Muscle of back (tissue), 3 donors: ENCODE measurements at regions not wholly inside any gene's neighbourhood (a gene's known extent, or its start where the extent isn't known, plus 50 kb on each side); places are given as distances from the start of the nearest gene placed in this dataset.

Experiments used
- DNase-seq, 3 donors: peaks; one replicate each; pipeline versions ENCODE4 v3.0.0 to v3.0.0-alpha.2; 2013

DNA sequence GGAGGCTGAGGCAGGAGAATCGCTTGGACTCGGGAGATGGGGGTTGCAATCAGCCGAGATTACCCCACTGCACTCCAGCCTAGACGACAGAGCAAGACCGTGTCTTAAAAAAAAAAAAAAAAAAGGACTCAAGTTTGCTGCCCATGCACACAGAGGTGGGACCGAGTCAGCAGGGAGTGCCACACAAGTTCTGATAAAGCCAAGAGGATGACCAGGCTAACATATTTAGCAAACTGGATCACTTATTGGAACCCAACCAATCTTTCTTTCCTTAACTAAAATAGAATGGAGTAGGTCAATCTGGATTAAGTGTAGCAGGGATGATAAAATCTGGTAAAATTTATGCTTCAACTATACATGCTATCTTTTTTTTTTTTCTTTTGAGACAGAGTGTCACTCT, 190.4 kb upstream of the FOXN3 start:
- no peak for DNase-seq

DNA sequence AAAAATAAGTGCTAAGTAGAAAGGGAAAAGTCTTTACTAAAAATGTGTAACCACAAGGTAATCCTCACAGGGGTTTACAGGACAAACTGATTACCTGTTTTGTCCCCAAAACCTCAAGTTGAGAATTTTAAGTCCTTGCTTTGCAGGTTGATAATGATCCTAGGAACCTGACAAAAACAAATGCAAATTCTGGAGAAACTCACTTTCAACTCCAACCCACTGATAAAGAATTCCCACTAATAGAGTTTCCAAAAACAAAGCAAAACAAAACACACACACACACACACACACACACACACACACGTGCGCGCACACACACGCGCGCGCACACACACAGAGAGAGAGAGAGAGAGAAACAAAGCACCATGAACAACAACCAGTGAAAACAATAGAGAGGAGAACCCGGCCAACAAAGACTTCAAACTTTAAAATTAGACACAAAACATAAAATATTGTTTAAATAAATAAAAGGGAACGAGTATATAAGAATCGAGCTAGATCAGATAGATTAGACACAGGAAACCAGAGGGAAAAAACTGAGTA, 187.0 kb upstream of the FOXN3 start:
- DNase-seq, result no peak

GRCh38 chr14:89600950-89601826, 184.2 kb upstream of the FOXN3 start:
- DNase-seq, result no peak

GRCh38 chr14:89600029-89600428, 183.0 kb upstream of the FOXN3 start:
- DNase-seq, result no peak

DNA sequence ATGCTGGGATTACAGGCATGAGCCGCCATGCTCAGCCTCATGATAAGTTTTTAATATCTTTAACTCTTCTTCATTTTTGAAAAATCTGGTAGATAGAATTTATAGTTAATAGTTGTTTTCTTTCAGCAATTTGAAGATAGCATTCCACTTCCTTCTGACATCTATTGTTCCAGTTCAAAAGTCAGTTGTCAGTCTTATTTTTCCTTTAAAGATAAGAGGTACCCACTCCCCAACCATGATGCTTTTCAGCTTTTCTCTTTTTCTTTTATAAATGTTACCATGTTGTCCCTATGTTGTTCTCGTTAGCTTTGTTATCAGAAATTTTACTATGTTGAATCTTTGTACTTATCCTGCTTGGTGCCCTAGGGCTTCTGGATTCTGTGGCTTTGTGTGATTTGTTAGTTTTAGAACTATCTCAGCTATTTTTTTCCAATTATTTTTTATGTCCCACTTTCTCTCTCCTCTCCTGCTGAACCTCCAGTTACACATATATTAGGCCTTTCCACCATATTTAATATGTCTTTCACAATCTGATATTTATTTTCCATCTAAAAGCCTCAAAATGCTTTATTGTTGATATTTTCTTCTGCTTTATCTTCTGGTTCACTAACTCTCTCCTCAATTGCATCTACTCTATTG, 181.6 kb upstream of the FOXN3 start:
- no peak for DNase-seq

DNA sequence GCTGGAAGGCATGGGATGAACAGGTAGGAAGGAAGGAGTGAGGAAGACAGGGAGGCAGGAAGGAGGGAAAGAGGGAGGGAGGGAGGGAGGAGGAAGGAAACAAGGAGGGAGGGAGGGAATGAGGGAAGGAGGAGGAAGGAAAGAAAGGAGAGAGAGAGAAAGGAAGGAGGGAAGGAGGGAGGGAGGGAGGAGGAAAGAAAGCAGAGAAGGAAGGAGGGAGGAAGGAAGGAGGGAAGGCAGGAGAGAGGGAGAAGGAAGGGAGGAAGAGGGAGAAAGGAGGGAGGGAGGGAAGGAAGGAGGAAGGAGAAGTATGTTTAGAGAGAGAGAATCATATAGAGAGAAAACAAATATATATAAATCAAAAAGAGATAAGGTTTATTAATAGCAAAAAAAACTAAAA, 175.9 kb upstream of the FOXN3 start:
- DNase-seq, result no peak

- DNase-seq, result no peak
These were observed 172.5 kb upstream of the FOXN3 start for GRCh38 chr14:89589400-89590118.

GRCh38 chr14:89588840-89589296, 171.8 kb upstream of the FOXN3 start:
- no peak for DNase-seq

- no peak for DNase-seq
These were observed 171.0 kb upstream of the FOXN3 start for GRCh38 chr14:89588016-89588415.

DNA sequence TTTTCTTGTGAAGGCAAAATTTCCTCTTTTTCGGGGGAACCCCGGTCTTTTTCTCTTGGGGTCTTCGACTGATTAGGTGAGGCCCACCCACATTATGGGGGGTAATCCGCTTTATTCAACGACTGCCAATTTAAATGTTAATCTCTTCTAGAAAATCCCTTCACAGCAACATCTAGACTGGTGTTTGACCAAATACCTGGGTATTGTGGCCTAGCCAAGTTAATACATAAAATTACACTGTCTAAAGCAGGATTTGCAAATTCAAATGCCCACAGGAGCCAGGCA, 170.0 kb upstream of the FOXN3 start:
- DNase-seq, result no peak

DNA sequence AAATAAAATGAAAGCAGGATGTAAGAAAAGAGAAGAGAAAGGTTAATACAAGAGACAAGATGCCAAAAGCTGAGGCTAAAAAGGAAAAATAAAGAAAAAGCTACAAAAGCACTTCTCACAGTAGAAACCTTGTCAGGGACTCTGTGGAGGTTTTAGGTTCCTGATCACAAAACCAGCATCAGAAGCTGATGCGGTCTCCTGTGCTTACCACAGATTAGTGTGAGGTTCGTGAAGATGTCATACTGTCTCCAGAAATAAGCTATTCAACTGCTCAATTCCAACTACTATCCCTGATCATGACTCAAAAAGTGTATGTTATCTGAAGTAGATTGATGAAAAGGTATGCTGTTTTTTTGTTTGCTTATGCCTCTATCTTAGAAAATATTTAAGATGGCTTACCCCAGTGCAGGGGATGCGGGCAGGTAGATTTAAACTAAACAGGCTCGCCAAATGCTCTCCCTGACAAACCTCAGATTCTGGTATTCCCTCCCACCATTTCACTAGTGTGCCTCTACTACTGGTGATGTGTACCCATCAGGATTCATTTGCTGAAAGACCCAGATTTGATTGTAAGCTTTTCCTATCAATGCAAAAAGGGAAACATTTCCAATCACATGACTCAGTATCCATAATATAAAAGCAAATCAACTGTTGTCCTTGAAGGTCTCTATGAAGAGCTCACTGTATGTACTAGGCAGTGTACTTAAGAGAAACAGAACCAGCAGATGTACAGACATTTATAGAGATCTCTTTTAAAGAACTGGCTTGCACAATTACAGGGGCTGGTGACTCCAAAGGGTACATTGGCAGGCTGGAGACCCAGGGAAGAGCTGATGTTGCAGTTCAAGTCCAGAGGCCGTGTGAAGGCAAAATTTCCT, 169.5 kb upstream of the FOXN3 start:
- DNase-seq, result no peak

GRCh38 chr14:89578156-89578555, 161.1 kb upstream of the FOXN3 start:
- DNase-seq, result peak in 1 of 3 donors; percentile 19

- DNase-seq, result no peak
These were observed 159.9 kb upstream of the FOXN3 start for GRCh38 chr14:89576960-89577359.

DNA sequence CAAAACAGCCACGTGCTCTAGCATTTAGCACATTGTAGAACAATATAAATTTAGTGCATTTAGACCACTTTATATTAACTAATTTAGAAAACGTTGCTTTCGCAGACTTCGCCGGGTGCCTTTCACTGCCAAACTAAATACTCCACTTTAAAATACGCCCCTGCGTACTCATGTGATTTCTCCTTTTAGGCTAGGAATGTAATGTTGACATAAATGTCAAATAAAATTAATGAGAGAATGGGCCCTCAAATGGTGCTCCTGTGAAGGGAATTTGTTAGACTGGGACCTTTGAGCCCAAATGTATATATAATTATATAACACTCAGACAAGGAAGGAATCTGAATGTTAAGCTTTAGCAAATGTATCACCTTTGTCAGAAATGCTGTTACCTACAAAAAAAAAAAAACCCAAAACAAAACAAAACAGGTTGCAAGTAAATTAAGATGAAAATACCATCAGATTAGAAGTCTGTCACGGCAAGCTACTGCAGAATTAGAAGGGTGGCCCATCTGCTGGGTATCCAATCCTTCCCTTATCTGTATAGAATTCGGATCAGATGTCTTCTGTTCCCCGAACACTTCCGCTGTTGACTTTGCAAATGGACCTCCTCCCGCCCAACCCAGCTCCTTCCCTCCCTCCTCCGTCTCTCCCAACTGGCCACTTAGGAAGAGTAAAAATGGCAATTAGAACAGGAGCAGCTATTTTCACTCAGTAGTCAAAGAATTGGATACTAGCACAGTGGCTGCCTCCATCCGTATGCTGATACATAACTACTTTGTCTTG, 159.3 kb upstream of the FOXN3 start:
- no peak for DNase-seq

- no peak for DNase-seq
These were observed 158.5 kb upstream of the FOXN3 start for GRCh38 chr14:89575386-89576061.

GRCh38 chr14:89574420-89574819, 157.4 kb upstream of the FOXN3 start:
- DNase-seq, result no peak

GRCh38 chr14:89573399-89573657, 156.3 kb upstream of the FOXN3 start:
- DNase-seq, result no peak

- peak in 2 of 3 donors; percentile 30 to 41 for DNase-seq
These were observed 155.8 kb upstream of the FOXN3 start for GRCh38 chr14:89572596-89573398.

DNA sequence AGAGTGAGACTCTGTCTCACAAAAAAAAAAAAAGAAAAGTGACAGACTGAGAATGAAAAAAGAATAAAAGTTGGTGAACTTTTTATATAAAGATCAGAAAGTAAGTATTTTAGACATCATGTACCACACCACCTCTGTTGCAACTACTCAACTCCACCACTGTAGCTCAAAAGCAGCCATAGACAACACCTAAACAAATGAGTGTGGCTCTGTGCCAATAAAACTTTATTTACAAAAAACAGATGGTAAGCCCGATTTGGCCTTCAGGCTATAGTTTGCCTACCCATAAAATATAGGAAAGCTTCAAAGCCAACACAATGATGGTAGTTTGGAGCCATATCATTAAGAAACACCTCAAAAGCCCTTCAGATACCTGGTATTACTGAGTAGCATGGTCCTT, 154.5 kb upstream of the FOXN3 start:
- no peak for DNase-seq
